ENCODE measurements at regions not wholly inside any gene's neighbourhood (a gene's known extent, or its start where the extent isn't known, plus 50 kb on each side); places are given as distances from the start of the nearest gene placed in this dataset.

DNA sequence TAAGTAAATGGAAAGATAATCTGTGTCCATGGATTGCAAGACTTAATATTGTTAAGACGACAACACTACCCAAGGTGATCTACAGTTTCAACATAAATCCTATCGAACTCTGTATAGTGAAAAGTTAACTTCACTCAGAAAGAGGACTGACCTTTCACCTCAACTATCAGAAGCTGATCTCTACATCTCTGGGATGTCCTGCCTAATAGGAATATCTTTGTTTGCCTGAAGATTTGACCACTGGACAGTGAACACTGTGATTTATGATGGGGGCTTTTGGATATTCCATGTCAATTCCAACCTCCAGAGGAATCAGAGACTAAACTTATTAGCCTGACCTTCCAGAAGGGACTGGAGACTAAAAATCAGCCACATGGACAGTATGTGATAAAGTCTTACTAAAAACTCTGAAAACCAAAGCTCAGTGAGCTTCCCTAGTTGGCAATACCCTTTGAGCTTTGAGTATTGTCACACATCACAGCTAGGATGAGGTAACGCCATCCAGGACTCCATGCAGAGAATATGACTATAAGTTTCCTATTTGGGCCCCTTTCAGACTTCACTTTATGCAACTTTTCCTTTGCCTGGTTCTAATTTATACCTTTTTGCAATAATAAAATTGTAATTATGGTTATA lies 164.9 kb upstream of the SETMAR start:
- no peak overlapping the region for H3K27ac ChIP-seq
- TF ChIP-seq, protein P1, sequence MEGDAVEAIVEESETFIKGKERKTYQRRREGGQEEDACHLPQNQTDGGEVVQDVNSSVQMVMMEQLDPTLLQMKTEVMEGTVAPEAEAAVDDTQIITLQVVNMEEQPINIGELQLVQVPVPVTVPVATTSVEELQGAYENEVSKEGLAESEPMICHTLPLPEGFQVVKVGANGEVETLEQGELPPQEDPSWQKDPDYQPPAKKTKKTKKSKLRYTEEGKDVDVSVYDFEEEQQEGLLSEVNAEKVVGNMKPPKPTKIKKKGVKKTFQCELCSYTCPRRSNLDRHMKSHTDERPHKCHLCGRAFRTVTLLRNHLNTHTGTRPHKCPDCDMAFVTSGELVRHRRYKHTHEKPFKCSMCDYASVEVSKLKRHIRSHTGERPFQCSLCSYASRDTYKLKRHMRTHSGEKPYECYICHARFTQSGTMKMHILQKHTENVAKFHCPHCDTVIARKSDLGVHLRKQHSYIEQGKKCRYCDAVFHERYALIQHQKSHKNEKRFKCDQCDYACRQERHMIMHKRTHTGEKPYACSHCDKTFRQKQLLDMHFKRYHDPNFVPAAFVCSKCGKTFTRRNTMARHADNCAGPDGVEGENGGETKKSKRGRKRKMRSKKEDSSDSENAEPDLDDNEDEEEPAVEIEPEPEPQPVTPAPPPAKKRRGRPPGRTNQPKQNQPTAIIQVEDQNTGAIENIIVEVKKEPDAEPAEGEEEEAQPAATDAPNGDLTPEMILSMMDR (conservative IDR thresholded peaks at IDR 0.05) = no peak

DNA sequence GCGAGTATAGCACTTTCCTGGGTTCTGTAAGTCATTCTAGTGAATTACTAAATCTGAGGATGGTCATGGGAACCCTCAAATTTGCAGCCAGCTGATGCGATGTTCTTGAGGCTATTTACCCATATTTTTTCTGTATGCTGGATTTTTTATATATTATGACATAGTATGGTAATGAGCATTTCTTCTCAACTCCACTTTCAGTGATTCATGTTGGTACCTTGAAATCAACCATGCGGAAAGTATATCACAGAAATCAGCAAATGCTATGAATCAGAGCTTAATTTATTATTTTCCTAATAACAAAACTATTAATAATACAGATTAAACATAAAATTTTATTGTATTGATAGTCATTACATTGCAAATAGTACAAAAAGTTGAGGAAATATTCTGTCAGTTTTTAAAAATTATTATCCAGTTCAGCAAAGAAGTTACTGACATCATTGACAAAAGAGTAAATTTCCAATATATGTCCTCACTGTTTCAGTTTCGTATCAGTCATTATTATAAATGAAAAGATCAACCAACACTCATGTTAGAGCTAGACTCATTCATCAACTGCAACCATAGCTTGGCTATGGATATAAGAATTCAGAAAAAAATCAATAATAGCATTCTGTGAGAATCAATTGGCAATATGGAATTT lies 164.3 kb upstream of the SETMAR start:
- TF ChIP-seq, protein P1 (conservative IDR thresholded peaks at IDR 0.05) = no peak
- no peak overlapping the region for H3K27ac ChIP-seq

DNA sequence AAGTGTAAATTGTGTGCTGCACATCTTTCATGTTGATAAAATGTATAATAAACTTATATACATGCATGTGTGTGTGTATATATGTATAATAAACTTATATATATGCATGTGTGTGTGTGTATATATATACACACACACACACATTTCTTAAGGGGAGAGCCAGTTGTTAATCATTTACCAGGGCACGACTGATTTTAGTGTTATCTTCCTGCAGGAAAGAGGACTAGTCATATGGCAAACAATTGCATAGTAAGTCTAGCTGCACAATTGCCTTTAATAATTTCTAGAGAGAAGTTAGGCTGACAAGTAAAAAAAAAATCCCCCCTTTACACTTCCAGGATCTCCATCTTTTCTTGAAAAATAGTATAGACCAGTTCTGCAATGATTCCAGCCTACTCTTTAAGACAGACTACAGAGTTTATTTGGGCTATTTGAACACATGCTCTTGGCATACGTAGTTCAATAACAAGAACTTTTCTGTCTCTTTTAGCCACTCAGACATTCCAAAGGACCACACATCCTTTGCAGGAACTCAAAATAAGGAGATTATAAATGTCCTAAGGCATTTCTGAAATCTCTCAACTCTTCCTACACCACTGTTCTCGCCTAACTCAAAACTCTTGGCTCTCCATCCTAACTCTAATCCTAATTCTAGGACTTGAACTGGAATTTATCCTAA lies 163.6 kb upstream of the SETMAR start:
- TF ChIP-seq, protein P1 (conservative IDR thresholded peaks at IDR 0.05) = no peak
- H3K27ac ChIP-seq = no peak overlapping the region

DNA sequence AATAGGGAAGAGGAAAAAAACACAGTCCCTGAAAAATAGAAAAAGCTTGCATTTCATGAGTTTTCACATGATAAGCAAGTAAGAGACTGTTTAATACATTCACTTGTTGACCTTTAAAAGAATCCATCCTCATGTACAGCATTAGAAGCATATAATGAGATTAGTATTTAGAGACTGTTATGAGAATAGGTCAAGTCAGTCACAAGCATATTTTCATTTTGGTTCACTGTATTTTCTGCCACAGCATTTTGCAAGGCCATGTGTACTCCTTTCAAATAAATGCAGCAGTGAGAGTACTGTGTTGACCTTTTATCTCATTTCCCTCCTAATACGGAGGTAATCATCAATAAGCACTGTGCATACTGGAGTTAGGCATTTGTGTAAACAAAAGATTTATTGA lies 162.2 kb upstream of the SETMAR start:
- H3K27ac ChIP-seq = no peak overlapping the region
- TF ChIP-seq, protein P1 (conservative IDR thresholded peaks at IDR 0.05) = no peak

DNA sequence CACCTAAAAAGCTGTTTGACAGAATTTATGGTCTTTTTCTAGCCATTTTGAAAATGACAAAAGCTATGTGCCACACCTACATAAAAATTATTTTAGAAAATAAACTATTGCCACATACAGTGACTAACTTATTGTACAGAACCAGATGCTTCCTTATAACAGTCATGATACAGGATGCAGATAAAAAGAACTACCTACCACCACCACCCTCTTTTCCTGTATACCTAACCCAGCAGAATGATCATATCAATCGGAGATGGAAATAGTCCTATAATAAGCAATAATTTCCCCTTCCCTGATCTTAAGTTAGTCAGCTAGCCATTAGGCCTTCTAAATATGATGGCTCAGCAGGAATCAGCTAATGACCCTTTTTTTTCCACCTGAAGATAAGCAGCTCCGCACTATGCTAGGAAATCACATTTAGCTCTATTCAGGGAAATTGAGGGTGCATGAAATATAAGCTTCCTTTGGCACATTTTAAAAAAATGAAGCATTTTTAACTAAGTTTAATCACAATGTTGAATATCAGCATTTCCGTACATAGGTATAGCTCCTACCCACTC lies 155.5 kb upstream of the SETMAR start:
- TF ChIP-seq, protein P1 (conservative IDR thresholded peaks at IDR 0.05) = no peak
- H3K27ac ChIP-seq = no peak overlapping the region

DNA sequence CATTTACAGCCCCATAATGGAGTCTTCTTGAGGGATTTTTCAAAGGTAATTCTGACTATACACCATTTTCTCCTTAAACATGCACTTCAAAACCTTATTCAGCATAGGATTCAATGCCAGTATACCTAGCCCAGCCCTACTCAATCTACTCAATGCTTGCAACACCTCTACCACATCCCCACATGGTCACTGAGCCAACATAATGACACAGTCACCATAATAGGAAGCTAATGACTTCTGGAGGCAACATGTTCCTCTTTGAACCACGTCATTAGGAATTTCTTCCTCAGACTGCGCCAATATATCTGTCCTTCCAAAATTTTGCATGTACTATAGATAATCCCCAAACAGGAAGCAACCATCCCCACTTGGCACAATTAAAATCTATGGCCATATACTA lies 153.9 kb upstream of the SETMAR start:
- TF ChIP-seq, protein P1 (conservative IDR thresholded peaks at IDR 0.05) = no peak
- H3K27ac ChIP-seq = no peak overlapping the region

DNA sequence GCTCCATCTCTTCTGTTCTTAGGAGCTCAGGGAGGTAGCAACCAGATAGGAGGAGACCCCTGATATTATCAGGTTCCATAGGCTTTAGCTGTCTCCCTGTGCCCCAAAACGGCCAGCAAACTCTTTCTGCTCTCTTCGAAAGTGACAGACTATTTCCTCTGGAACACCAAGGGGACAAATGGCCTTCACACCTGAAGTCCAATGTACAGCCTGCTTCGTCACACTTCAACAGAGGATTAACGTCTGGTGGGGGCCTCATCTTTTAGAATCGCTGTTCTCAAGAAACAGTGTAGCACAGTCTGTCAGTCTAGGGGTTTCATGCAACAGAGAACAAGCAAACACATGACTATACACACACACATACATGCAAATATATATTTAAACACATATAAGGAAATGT lies 152.4 kb upstream of the SETMAR start:
- TF ChIP-seq, protein P1 (conservative IDR thresholded peaks at IDR 0.05) = no peak
- H3K27ac ChIP-seq = no peak overlapping the region
